ENCODE measurements at regions not wholly inside any gene's neighbourhood (a gene's known extent, or its start where the extent isn't known, plus 50 kb on each side); places are given as distances from the start of the nearest gene placed in this dataset.

DNA sequence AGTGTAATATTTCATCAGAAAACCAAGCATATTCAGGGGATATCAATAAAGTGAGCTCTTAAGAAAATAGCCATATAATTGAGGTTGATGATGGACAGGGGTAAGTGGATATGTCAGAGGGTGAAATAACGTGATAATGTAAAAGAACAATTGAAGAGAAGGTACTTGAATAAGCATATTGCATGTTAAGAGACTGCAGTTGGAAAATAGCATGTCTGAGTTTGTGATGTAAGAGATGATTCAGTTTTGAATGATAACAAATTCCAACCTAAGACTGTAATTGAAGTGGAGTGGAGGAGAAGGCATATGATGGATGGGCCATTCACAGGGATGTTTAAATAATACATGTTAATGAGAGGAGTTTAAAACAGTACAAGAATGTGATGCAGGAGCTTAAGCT, 1633.5 kb downstream of the SLITRK1 start:
- TF ChIP-seq, protein P1, sequence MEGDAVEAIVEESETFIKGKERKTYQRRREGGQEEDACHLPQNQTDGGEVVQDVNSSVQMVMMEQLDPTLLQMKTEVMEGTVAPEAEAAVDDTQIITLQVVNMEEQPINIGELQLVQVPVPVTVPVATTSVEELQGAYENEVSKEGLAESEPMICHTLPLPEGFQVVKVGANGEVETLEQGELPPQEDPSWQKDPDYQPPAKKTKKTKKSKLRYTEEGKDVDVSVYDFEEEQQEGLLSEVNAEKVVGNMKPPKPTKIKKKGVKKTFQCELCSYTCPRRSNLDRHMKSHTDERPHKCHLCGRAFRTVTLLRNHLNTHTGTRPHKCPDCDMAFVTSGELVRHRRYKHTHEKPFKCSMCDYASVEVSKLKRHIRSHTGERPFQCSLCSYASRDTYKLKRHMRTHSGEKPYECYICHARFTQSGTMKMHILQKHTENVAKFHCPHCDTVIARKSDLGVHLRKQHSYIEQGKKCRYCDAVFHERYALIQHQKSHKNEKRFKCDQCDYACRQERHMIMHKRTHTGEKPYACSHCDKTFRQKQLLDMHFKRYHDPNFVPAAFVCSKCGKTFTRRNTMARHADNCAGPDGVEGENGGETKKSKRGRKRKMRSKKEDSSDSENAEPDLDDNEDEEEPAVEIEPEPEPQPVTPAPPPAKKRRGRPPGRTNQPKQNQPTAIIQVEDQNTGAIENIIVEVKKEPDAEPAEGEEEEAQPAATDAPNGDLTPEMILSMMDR (IDR thresholded peaks at IDR 0.05) = no peak
- TF ChIP-seq POLR2AphosphoS5 (IDR thresholded peaks at IDR 0.05) (no peak), POLR2A (IDR thresholded peaks at IDR 0.05) (no peak)
